PC-3 (cell line): ENCODE measurements at regions not wholly inside any gene's neighbourhood (a gene's known extent, or its start where the extent isn't known, plus 50 kb on each side); places are given as distances from the start of the nearest gene placed in this dataset.

Source experiments
- ATAC-seq: fragments of 200-7000 bp; cut with Tn5 transposase; 2 replicates; pipeline ENCODE4 v1.9.1; 2020; ENCODE audit warnings: mild to moderate bottlenecking, moderate library complexity
- BruUV-seq: library from RNA; stranded (reverse); fragments of 400-500 nt; replicated peaks from 2 replicates; lab custom pipeline; 2021; lab: Mats Ljungman, UMichigan
- CTCF ChIA-PET: fragments of 300-600 bp; sonication (Branson Sonifier 250); formaldehyde crosslinking; loops from one replicate; lab custom pipeline; 2022; ENCODE audit warnings: antibody characterized with exemption; lab: Charles Lee
- POLR2A ChIA-PET: fragments of 300-600 bp; sonication (Branson Sonifier 250); formaldehyde crosslinking; loops from one replicate; lab custom pipeline; 2022; ENCODE audit warnings: antibody characterized with exemption; ENCODE audit not compliant: unreplicated experiment; lab: Charles Lee
- DNase-seq: peaks from one replicate; pipeline ENCODE4 v3.0.0-alpha.2; 2015
- H2AFZ ChIP-seq: fragments of 300-600 bp; sonication (generic); 2 replicates; pipeline ENCODE4 v1.6.0; 2016; ENCODE audit warnings: antibody characterized with exemption, low read length
- H3F3A ChIP-seq: fragments of 300-600 bp; sonication (generic); one replicate; pipeline ENCODE4 v1.6.0; 2017; ENCODE audit warnings: antibody characterized with exemption, low read length, control low read depth, mild to moderate bottlenecking; ENCODE audit not compliant: unreplicated experiment
- H3K27ac ChIP-seq: fragments of 300-600 bp; sonication (generic); 2 replicates; pipeline ENCODE4 v1.5.1; 2016; ENCODE audit warnings: mild to moderate bottlenecking, low read length
- H3K27me3 ChIP-seq: fragments of 300-600 bp; sonication (generic); 2 replicates; pipeline ENCODE4 v1.6.1; 2016; ENCODE audit warnings: low read length, mixed read lengths
- H3K36me3 ChIP-seq: fragments of 300-600 bp; sonication (generic); 2 replicates; pipeline ENCODE4 v1.6.1; 2016; ENCODE audit warnings: low read depth, mixed run types, low read length, mixed read lengths
- H3K4me1 ChIP-seq: fragments of 300-600 bp; sonication (generic); 2 replicates; pipeline ENCODE4 v1.5.1; 2016; ENCODE audit warnings: low read length; ENCODE audit not compliant: insufficient read depth
- H3K4me2 ChIP-seq: fragments of 300-600 bp; sonication (generic); 2 replicates; pipeline ENCODE4 v1.6.0; 2016; ENCODE audit warnings: low read length
- H3K4me3 ChIP-seq: fragments of 300-600 bp; sonication (generic); 2 replicates; pipeline ENCODE4 v1.5.1; 2016; ENCODE audit warnings: mild to moderate bottlenecking, low read length, mixed read lengths
- H3K79me2 ChIP-seq: fragments of 300-600 bp; sonication (generic); 2 replicates; pipeline ENCODE4 v1.6.1; 2017; ENCODE audit warnings: low read length, mixed read lengths
- H3K9ac ChIP-seq: fragments of 300-600 bp; sonication (generic); 2 replicates; pipeline ENCODE4 v1.6.0; 2016; ENCODE audit warnings: mild to moderate bottlenecking, low read length
- H3K9me2 ChIP-seq: fragments of 300-600 bp; sonication (generic); replicated peaks from 2 replicates; pipeline ENCODE4 v1.6.1; 2016; ENCODE audit warnings: mixed run types, low read length, mixed read lengths
- H3K9me3 ChIP-seq: fragments of 300-600 bp; sonication (generic); 2 replicates; pipeline ENCODE4 v1.6.1; 2016; ENCODE audit warnings: low read length, mixed read lengths
- H4K20me1 ChIP-seq: fragments of 300-600 bp; sonication (generic); 2 replicates; pipeline ENCODE4 v1.6.1; 2016; ENCODE audit warnings: low read length, mixed read lengths
- EZH2 ChIP-seq: fragments of 300-600 bp; sonication (generic); IDR thresholded peaks from one replicate; pipeline ENCODE4 v1.6.1; 2017; ENCODE audit warnings: antibody characterized with exemption, mild to moderate bottlenecking, low read length; ENCODE audit not compliant: unreplicated experiment
- EZH2phosphoT487 ChIP-seq: fragments of 300-600 bp; sonication (generic); IDR thresholded peaks from 2 replicates; pipeline ENCODE4 v1.6.1; 2018; ENCODE audit warnings: mild to moderate bottlenecking, antibody characterized with exemption, low read length, borderline replicate concordance
- intact Hi-C: fragments of 100-400 bp; cut with micrococcal nuclease; formaldehyde crosslinking; loops from 2 replicates; pipeline ENCODE4 v1.9.0; 2023
- TF ChIP-seq, protein P1 (sequence below): fragments of 300-600 bp; sonication (generic); conservative IDR thresholded peaks from 2 replicates; pipeline ENCODE4 v1.5.1; 2017; ENCODE audit warnings: antibody characterized with exemption, low read depth, mild to moderate bottlenecking, low read length

DNA sequence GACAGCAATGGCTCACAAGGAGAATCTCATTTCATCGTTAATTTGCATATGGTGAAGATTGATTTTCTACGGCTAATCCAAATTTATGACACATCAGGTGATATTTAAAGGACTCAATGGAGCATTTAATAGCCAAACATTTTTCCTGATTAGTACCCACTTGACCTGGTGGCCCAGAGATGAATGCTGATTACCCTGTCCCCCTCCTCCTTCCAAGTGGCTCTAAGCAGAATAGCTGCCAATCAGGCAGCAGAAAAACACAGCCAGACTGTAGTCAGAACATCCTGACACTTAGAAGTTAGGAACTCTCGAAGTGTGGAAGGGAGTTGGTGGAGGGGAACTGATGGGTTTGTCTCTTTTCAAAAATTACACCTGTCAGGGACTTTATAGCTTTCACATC, 302.5 kb downstream of the ZNF621 start:
- no peaks in the 10 kb centered on the region for H3F3A ChIP-seq
- CTCF ChIA-PET: no interaction called here
- DNase-seq (no peak), ATAC-seq (no peak)
- H3K27ac ChIP-seq: no peak overlapping the region
- no peaks in the 10 kb centered on the region for H3K9me3 ChIP-seq
- peaks cover 7% of the 10 kb centered on the region; the same call in 1 of the 2 replicates for H3K4me1 ChIP-seq
- H2AFZ ChIP-seq: no peak overlapping the region
- H3K27me3 ChIP-seq: no peaks in the 10 kb centered on the region
- TF ChIP-seq, protein P1, sequence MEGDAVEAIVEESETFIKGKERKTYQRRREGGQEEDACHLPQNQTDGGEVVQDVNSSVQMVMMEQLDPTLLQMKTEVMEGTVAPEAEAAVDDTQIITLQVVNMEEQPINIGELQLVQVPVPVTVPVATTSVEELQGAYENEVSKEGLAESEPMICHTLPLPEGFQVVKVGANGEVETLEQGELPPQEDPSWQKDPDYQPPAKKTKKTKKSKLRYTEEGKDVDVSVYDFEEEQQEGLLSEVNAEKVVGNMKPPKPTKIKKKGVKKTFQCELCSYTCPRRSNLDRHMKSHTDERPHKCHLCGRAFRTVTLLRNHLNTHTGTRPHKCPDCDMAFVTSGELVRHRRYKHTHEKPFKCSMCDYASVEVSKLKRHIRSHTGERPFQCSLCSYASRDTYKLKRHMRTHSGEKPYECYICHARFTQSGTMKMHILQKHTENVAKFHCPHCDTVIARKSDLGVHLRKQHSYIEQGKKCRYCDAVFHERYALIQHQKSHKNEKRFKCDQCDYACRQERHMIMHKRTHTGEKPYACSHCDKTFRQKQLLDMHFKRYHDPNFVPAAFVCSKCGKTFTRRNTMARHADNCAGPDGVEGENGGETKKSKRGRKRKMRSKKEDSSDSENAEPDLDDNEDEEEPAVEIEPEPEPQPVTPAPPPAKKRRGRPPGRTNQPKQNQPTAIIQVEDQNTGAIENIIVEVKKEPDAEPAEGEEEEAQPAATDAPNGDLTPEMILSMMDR: no peak
- TF ChIP-seq EZH2phosphoT487 (no peak), EZH2 (no peak)
- no peaks in the 10 kb centered on the region for H4K20me1 ChIP-seq
- H3K4me3 ChIP-seq: no peak overlapping the region
- H3K9ac ChIP-seq: no peak overlapping the region
- no peaks in the 10 kb centered on the region for H3K79me2 ChIP-seq
- intact Hi-C loops: no loop called here
- H3K36me3 ChIP-seq: no peaks in the 10 kb centered on the region
- no peaks in the 10 kb centered on the region for H3K9me2 ChIP-seq
- BruUV-seq: no TSS peak
- no peak overlapping the region for H3K4me2 ChIP-seq
- POLR2A ChIA-PET: no interaction called here

DNA sequence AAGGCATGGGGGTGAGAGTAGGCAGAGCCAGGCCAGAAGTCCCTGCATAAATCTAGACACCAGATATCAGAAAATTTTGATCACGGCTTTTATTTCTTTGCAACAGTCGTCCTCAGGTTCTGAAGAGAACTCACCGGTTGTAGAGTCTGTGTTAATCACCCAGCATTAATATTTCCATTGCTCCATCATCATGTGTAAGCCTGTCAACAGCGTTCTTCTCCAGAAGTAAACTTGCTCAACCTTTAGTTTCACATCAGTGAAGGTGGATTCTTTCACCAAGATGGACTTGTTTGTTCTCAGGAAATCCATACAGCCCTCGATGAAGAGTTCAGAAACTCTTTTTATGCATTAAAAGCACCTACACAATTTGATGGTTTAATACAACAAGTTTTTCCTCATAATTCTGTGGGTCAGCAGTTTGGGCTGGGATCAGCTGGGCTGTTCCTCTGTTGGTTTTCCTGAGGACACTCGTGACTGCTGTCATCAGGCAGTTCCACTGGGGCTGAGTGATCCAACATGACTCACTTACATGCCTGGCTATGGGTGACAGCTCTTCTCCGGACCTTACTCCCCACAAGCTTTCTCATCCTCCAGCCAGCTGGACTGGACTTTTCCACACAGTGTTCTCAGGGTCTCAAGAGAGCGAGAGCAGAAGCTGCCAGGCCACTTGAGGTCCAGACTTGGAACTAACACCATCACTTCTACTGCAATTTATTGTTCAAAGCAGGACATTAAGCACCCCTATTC, 303.4 kb downstream of the ZNF621 start:
- Histone ChIP-seq H3K4me3 (no peak overlapping the region), H3K27ac (no peak overlapping the region), H3K4me1 (peaks cover 7% of the 10 kb centered on the region; the same call in 1 of the 2 replicates), H3F3A (no peaks in the 10 kb centered on the region), H4K20me1 (no peaks in the 10 kb centered on the region), H3K9ac (no peak overlapping the region), H2AFZ (no peak overlapping the region; the same call in 1 of the 2 replicates), H3K36me3 (no peaks in the 10 kb centered on the region), H3K9me2 (no peaks in the 10 kb centered on the region), H3K27me3 (no peaks in the 10 kb centered on the region), H3K79me2 (no peaks in the 10 kb centered on the region), H3K4me2 (no peak overlapping the region), H3K9me3 (no peaks in the 10 kb centered on the region)
- intact Hi-C loops: no loop called here
- BruUV-seq: no TSS peak
- ChIA-PET CTCF (no interaction called here), POLR2A (no interaction called here)
- ATAC-seq: no peak
- DNase-seq: peak; percentile 41
- TF ChIP-seq, protein P1: no peak
- TF ChIP-seq EZH2phosphoT487 (no peak), EZH2 (no peak)

DNA sequence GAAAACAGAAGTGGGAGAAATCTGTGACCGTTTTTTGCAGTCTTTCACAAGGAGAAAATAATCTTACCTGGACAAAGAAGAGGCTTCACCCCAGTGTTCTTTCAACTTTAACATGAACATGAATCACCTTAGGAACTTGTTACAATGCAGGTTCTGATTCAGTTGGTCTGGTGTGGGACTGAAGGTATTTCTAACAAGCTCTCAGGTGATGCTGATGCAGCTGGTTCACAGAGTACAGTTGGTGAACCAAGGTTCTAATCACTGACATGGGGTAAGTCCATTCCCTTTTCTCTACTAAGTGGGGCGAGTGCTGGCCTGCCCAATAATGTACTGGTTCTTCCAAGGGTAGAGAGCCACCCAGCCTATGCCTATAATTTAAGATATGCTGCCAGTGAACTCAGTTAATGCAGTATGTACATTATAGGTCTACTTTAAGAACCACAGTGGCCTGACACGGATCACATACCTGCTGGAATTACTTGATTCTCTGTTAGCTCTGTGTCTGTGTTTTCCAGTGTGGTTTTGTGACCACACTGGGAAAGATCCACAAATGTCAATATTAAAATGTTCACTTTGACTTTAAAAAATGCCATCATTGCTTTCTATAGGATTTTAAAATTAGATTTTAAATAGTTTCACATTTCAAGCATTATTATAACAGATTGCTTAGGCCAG, 304.1 kb downstream of the ZNF621 start:
- POLR2A ChIA-PET: no interaction called here

More for the DNA sequence above, 304.1 kb downstream of the ZNF621 start:
- H3F3A ChIP-seq: no peaks in the 10 kb centered on the region
- intact Hi-C loops: no loop called here
- H3K4me3 ChIP-seq: no peak overlapping the region
- CTCF ChIA-PET: no interaction called here
- H3K79me2 ChIP-seq: no peaks in the 10 kb centered on the region
- no peaks in the 10 kb centered on the region for H4K20me1 ChIP-seq
- ATAC-seq: no peak
- no peak overlapping the region for H3K27ac ChIP-seq
- no TSS peak for BruUV-seq
- H3K27me3 ChIP-seq: no peaks in the 10 kb centered on the region
- TF ChIP-seq, protein P1: no peak
- no peak for TF ChIP-seq EZH2
- TF ChIP-seq EZH2phosphoT487: no peak
- no peak overlapping the region for H3K4me2 ChIP-seq
- H3K9me2 ChIP-seq: no peaks in the 10 kb centered on the region
- peaks cover 7% of the 10 kb centered on the region; the same call in 1 of the 2 replicates for H3K4me1 ChIP-seq
- H3K9ac ChIP-seq: no peak overlapping the region
- H3K36me3 ChIP-seq: no peaks in the 10 kb centered on the region
- no peak for DNase-seq
- H2AFZ ChIP-seq: no peak overlapping the region
- H3K9me3 ChIP-seq: no peaks in the 10 kb centered on the region
